ENCODE measurements at regions not wholly inside any gene's neighbourhood (a gene's known extent, or its start where the extent isn't known, plus 50 kb on each side); places are given as distances from the start of the nearest gene placed in this dataset.

DNA sequence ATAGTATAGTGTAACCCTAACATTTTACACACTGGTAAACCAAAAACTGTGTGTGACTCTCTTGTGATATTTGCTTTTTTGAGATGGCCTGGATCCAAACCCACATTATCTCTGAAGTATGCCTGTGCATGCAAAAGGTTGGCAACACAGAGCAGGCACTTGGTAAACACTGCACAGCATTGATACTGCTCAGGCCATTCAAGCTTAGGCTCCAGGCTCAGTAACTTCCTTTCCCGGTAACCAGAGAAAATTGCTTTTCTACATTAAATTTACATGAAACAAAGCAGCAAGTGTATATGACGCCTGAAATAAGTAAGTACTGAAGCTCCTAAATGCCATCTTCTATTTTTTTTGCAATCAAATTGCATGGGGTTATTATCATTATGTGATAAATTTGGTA is 205.7 kb downstream of the EPM2A start:
- TF ChIP-seq POLR2AphosphoS5 (IDR thresholded peaks at IDR 0.05) = no peak
- TF ChIP-seq, protein P1, sequence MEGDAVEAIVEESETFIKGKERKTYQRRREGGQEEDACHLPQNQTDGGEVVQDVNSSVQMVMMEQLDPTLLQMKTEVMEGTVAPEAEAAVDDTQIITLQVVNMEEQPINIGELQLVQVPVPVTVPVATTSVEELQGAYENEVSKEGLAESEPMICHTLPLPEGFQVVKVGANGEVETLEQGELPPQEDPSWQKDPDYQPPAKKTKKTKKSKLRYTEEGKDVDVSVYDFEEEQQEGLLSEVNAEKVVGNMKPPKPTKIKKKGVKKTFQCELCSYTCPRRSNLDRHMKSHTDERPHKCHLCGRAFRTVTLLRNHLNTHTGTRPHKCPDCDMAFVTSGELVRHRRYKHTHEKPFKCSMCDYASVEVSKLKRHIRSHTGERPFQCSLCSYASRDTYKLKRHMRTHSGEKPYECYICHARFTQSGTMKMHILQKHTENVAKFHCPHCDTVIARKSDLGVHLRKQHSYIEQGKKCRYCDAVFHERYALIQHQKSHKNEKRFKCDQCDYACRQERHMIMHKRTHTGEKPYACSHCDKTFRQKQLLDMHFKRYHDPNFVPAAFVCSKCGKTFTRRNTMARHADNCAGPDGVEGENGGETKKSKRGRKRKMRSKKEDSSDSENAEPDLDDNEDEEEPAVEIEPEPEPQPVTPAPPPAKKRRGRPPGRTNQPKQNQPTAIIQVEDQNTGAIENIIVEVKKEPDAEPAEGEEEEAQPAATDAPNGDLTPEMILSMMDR (IDR thresholded peaks at IDR 0.05) = no peak
- no peak for TF ChIP-seq POLR2A (IDR thresholded peaks at IDR 0.05)

Measured in gastroesophageal sphincter (tissue), 3 donors.